NB4 (cell line): ENCODE measurements at regions not wholly inside any gene's neighbourhood (a gene's known extent, or its start where the extent isn't known, plus 50 kb on each side); places are given as distances from the start of the nearest gene placed in this dataset.

Experiments used
- CTCF ChIP-seq: IDR thresholded peaks from one replicate; pipeline ENCODE4 v1.5.1; 2012; ENCODE audit warnings: low read depth, low read length
- MAX ChIP-seq: IDR thresholded peaks from 2 replicates; pipeline ENCODE4 v1.6.1; 2011; ENCODE audit warnings: low read depth, low read length
- POLR2A ChIP-seq: IDR thresholded peaks from 2 replicates; pipeline ENCODE4 v1.6.1; 2011; ENCODE audit warnings: mild to moderate bottlenecking; ENCODE audit not compliant: insufficient read length; ENCODE audit errors: extremely low read depth

- TF ChIP-seq MAX = no peak
- TF ChIP-seq CTCF = no peak
- TF ChIP-seq POLR2A = no peak
Measured at GRCh38 chr4:13306356-13306755, 177.8 kb downstream of the RAB28 start.
